C4-2B (cell line): ENCODE measurements at regions not wholly inside any gene's neighbourhood (a gene's known extent, or its start where the extent isn't known, plus 50 kb on each side); places are given as distances from the start of the nearest gene placed in this dataset.

Experiments
- CTCF ChIP-seq: fragments of 450-650 bp; conservative IDR thresholded peaks from 2 replicates; pipeline ENCODE4 v1.5.1; 2017; ENCODE audit warnings: mild to moderate bottlenecking
- ZFX ChIP-seq: fragments of 450-650 bp; IDR thresholded peaks from 2 replicates; pipeline ENCODE4 v1.6.1; 2017

DNA sequence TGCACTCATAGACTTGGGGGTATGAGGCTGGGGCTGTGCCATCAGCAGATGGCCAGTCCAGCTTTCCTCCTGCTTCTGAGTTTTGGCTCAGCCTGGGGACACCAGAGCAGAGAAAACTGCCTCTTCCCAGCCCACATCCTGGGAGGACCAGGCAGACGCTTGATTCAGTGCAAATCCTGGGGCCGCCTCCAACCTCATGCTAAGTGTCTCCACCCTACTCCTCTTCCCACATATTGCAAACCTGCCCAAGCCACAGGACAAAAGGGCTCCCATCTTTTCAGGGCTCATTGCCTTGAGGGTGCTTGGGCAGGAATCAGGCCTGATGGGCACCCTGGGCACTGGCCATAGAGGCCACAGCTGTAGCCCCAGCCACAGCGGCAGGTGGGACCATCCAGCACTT lies 79.7 kb upstream of the SHANK2 start:
- TF ChIP-seq CTCF (no peak), ZFX (no peak)
